ENCODE measurements at regions not wholly inside any gene's neighbourhood (a gene's known extent, or its start where the extent isn't known, plus 50 kb on each side); places are given as distances from the start of the nearest gene placed in this dataset.

DNA sequence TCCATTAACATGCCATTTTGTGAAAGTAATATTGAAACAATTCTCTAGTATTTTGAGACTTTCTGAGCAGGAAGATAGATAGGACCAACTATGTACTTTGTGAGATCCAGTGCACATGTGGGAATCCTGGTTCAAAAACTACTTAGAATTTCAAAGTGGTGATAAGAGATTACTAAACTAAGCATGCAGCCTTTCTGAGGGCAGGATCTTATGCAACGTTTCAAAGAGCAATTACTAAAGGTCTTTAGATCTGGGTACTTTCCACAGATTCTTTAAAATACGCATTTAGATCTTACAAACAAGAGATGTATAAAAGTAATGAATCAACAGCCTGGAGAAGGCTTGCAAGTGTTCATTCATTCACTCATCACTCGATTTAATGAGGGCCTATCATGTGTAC, 124.4 kb upstream of the TRIB2 start:
- TF ChIP-seq, protein P1, sequence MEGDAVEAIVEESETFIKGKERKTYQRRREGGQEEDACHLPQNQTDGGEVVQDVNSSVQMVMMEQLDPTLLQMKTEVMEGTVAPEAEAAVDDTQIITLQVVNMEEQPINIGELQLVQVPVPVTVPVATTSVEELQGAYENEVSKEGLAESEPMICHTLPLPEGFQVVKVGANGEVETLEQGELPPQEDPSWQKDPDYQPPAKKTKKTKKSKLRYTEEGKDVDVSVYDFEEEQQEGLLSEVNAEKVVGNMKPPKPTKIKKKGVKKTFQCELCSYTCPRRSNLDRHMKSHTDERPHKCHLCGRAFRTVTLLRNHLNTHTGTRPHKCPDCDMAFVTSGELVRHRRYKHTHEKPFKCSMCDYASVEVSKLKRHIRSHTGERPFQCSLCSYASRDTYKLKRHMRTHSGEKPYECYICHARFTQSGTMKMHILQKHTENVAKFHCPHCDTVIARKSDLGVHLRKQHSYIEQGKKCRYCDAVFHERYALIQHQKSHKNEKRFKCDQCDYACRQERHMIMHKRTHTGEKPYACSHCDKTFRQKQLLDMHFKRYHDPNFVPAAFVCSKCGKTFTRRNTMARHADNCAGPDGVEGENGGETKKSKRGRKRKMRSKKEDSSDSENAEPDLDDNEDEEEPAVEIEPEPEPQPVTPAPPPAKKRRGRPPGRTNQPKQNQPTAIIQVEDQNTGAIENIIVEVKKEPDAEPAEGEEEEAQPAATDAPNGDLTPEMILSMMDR (IDR thresholded peaks at IDR 0.05): no peak
- no peak for TF ChIP-seq ZFX (IDR thresholded peaks at IDR 0.05; ENCODE audit: borderline replicate concordance)

All from 22Rv1 (cell line).